BE2C (cell line): ENCODE measurements at regions not wholly inside any gene's neighbourhood (a gene's known extent, or its start where the extent isn't known, plus 50 kb on each side); places are given as distances from the start of the nearest gene placed in this dataset.

Source experiments
- DNase-seq: peaks from one replicate; pipeline ENCODE4 v3.0.0-alpha.2; 2020
- H3K27me3 ChIP-seq: fragments of 250-450 bp; sonication (Bioruptor Pico); 2 replicates; pipeline ENCODE4 v1.5.1; 2020; ENCODE audit warnings: mild to moderate bottlenecking
- H3K36me3 ChIP-seq: fragments of 250-450 bp; sonication (Bioruptor Pico); 2 replicates; pipeline ENCODE4 v1.5.1; 2020; ENCODE audit warnings: mild to moderate bottlenecking
- H3K4me1 ChIP-seq: fragments of 250-450 bp; sonication (Bioruptor Pico); 2 replicates; pipeline ENCODE4 v1.5.1; 2020
- H3K4me3 ChIP-seq: 2 replicates; pipeline ENCODE4 v1.5.1; 2011; ENCODE audit warnings: low read depth, low read length
- H3K9me3 ChIP-seq: fragments of 250-450 bp; sonication (Bioruptor Pico); 2 replicates; pipeline ENCODE4 v1.5.1; 2020
- TF ChIP-seq, protein P1 (sequence below): IDR thresholded peaks from 2 replicates; pipeline ENCODE4 v1.5.1; 2012; ENCODE audit warnings: mild to moderate bottlenecking, low read depth, low read length

DNA sequence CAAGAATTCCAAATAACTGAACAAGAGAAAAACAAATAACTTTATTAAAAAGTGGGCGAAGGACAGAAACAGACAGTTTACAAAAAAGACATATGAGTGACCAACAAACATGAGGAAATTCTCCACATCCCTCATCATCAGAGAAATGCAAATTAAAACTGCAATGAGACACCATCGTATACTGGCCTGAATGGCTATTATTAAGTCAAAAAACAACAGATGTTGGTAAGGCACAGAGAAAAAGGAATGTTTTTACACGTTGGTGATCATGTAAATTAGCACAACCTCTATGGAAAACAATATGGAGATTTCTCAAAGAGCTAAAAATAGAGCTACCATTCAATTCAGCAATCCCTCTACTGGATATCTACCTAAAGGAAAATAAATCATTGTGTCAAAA lies 1260.4 kb upstream of the ALCAM start:
- Histone ChIP-seq H3K4me1 (peaks cover 53% of the 10 kb centered on the region), H3K4me3 (no peak overlapping the region), H3K9me3 (no peaks in the 10 kb centered on the region), H3K27me3 (no peaks in the 10 kb centered on the region), H3K36me3 (no peaks in the 10 kb centered on the region)
- DNase-seq: no peak
- TF ChIP-seq, protein P1, sequence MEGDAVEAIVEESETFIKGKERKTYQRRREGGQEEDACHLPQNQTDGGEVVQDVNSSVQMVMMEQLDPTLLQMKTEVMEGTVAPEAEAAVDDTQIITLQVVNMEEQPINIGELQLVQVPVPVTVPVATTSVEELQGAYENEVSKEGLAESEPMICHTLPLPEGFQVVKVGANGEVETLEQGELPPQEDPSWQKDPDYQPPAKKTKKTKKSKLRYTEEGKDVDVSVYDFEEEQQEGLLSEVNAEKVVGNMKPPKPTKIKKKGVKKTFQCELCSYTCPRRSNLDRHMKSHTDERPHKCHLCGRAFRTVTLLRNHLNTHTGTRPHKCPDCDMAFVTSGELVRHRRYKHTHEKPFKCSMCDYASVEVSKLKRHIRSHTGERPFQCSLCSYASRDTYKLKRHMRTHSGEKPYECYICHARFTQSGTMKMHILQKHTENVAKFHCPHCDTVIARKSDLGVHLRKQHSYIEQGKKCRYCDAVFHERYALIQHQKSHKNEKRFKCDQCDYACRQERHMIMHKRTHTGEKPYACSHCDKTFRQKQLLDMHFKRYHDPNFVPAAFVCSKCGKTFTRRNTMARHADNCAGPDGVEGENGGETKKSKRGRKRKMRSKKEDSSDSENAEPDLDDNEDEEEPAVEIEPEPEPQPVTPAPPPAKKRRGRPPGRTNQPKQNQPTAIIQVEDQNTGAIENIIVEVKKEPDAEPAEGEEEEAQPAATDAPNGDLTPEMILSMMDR: no peak

DNA sequence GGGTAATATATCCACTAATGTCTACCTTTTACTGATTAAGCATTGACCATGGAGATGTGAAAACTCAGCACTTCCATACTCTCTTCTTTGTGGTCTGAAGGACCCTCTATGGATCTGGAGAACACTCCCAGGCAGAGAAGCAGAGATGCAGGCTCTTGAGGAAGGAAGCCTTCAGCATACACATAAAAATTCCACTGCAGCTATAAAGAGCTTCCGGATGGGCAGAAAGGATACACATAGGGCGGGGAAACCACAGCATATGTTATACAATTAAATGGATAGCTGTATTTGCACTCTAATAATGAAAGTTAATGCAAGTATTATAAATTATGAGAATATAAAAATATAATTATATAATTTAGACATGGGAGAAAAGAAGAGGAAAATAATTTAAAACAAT lies 1258.2 kb upstream of the ALCAM start:
- H3K36me3 ChIP-seq: no peaks in the 10 kb centered on the region
- TF ChIP-seq, protein P1: no peak
- no peaks in the 10 kb centered on the region for H3K9me3 ChIP-seq
- peaks cover 34% of the 10 kb centered on the region for H3K4me1 ChIP-seq
- H3K27me3 ChIP-seq: no peaks in the 10 kb centered on the region
- no peak for DNase-seq
- no peak overlapping the region for H3K4me3 ChIP-seq

DNA sequence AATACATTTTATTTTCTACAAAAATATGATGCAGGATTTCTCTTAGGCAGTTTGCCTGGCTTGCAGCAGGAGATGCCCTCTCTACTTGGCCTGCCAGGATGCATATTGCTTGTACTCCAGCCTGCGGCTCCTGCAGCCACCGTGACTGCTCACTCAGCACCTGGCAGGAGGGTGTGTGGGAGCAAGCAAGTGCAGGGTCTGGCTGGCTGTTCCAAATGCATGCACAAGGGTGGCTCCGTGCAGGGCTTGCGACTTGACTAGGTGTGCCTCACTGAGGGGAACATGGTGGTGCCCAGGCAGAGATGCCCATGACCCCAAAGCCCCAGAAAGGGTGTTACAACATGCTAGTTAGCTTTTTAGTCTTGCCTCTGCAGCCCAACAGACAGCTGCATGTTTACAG lies 1240.2 kb upstream of the ALCAM start:
- TF ChIP-seq, protein P1: no peak
- H3K4me3 ChIP-seq: no peak overlapping the region
- H3K36me3 ChIP-seq: no peaks in the 10 kb centered on the region
- no peaks in the 10 kb centered on the region for H3K4me1 ChIP-seq
- no peak for DNase-seq
- no peaks in the 10 kb centered on the region for H3K27me3 ChIP-seq
- no peaks in the 10 kb centered on the region for H3K9me3 ChIP-seq

DNA sequence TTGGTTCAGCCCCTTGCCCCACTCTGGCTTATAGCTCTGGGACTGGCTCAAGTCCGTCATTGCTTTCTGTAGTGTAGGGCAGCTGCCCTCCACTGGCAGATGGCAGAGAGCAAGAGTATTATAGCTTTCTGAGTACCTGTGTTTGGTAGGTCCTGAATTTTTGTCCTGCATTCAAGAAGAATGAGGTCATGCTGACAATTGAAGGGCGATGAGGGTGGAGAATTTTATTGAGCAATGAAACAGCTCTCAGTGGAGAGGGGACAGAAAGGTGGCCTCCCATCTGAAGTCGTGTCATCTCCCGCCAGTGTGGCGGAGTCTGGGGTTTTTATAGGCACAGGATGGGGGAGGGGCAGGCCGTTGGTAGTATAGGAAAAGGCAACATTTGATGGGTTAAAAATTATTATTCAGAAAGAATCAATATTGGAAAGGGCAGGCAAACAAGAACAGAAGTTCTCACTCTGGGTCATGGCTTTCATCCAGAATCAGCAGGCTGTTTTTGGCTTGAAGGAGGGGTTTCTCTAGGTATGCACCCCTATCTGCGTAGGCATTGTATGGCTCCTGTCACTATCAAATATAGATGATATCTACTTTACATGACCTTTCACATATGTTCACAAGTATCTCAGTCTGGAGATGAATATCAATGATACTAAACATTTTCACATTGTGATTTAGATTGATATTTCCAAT lies 1239.7 kb upstream of the ALCAM start:
- Histone ChIP-seq H3K9me3 (no peaks in the 10 kb centered on the region), H3K36me3 (no peaks in the 10 kb centered on the region), H3K4me3 (no peak overlapping the region), H3K27me3 (no peaks in the 10 kb centered on the region), H3K4me1 (no peaks in the 10 kb centered on the region)
- no peak for DNase-seq
- TF ChIP-seq, protein P1: no peak

DNA sequence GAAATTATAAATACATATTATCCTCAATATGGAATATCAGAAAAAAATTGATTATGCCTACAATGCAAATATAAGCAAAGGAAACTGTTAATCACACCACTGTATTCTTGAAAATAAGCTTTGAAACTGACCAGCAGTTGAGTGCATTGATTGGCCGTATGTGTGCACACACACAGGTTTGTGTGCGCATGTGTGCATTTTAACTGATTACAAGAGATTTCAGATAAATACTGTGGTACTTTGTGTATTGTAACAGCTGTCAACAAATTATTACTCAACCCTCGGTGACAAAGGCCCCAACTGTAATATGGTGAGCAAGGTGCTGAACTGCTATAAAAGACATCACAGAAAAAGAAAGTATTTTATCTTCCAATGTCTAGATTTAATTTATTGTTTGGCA lies 1238.9 kb upstream of the ALCAM start:
- no peaks in the 10 kb centered on the region for H3K9me3 ChIP-seq

More for the DNA sequence above, 1238.9 kb upstream of the ALCAM start:
- Histone ChIP-seq H3K36me3 (no peaks in the 10 kb centered on the region), H3K27me3 (no peaks in the 10 kb centered on the region), H3K4me1 (peaks cover 3% of the 10 kb centered on the region; the same call in 1 of the 2 replicates), H3K4me3 (no peak overlapping the region)
- DNase-seq: no peak
- TF ChIP-seq, protein P1: no peak
